GM12872 (cell line): ENCODE measurements at regions not wholly inside any gene's neighbourhood (a gene's known extent, or its start where the extent isn't known, plus 50 kb on each side); places are given as distances from the start of the nearest gene placed in this dataset.

Experiments
- CTCF ChIP-seq: IDR thresholded peaks from 3 replicates; pipeline ENCODE4 v1.5.1; 2011; ENCODE audit warnings: low read depth, mild to moderate bottlenecking, low read length, moderate library complexity; ENCODE audit not compliant: insufficient read depth

DNA sequence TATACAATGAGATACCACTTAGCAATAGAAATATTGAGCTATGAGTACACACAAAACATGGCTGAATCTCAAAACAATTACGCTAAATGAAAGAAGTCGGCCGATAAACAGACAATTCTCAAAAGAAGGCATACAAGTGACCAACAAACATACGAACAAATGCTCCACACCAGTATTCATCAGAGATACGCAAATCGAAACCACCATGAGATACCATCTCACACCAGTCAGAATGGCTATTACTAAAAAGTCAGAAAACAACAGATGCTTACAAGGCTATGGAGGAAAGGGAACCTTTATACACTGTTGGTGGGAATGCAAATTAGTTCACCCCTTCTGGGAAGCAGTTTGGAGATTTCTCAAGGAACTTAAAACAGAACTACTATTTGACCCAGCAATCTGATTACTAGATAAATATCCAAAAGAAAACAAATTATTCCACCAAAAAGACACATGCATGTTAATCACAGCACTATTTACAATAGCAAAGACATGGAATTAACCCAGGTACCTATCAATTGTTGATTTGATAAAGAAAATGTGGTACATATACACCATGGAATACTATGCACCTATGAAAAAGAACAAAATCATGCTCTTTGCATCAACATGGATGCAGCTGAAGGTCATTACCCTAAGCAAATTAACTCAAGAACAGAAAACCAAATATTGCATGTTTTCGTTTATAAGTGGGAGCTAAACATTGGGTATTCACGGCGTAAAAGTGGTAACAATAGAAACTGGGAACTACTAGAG lies 90.9 kb upstream of the GRAMD1B start:
- no peak for TF ChIP-seq CTCF

GRCh38 chr11:123338266-123338800 lies 91.7 kb upstream of the GRAMD1B start:
- TF ChIP-seq CTCF, result no peak

GRCh38 chr11:123334925-123335324 lies 95.1 kb upstream of the GRAMD1B start:
- TF ChIP-seq CTCF, result no peak

DNA sequence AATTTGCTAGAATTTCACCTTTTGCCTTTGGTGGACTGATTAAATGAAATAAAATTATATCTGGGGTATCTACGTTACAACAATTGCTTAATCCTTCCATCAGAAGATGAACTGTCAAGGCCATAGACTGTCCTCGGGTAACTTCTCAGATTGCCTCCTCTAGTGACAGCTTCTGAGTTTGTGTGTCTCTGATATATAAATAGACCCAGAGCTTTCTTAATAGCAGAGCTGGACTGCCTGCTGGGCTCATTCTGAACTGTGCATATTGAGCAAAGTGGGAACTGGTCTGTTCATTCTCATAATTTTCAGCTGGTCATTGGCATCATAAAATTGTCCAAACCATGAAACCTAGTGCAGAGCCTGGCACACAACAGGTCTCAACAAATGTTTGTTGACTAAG lies 99.1 kb upstream of the GRAMD1B start:
- TF ChIP-seq CTCF, result no peak

DNA sequence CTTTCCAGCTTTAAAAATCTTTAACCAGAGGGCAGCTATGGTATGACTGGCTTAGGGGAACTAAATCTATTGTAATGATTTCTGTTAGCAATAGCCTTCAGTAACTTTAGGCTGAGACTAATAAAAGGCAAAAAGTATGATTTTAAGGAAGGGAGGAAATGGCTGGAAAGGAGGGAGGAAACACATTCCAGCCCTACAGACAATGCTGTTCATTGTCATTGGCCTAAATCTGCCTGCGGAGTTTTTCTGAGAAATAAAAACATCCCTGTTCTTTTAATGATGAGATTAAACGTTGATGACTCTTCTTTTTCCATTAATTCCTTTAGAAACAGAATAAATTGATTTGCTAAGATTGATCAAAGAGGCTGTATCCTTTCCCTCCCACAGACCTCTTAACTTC lies 99.6 kb upstream of the GRAMD1B start:
- no peak for TF ChIP-seq CTCF

GRCh38 chr11:123330071-123330470 lies 100.0 kb upstream of the GRAMD1B start:
- no peak for TF ChIP-seq CTCF

DNA sequence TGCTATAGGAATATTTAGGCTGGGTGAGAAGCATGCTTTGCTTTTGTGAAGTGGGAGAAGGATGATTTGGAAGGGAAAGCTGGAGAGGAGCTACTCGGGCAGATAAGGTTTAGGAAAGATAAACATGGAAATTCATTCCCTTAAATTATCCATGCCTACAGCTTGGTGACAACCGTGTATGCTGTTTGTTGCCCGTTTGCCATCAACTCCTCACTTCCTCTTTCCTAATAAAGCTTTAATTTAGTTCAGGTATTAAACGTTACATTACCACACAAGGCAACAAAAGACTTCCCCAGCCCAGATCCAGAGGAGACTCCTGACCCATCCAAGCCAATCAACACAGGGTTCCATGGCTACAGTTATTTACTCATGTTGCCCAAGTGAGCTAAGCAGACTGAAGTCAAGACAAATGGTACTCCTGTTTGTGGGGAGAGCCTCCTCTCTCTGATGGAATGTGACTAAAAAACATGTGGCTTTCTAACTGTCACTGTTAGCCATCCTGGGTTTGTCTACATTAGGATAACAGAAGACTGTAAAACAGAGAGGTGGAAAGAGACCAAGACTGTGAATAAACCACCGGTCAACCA lies 101.7 kb upstream of the GRAMD1B start:
- no peak for TF ChIP-seq CTCF
